Activated naive CD4-positive, alpha-beta T cell treated with anti-CD3 and anti-CD28 coated beads for 36 hours (primary cell): ENCODE measurements at regions not wholly inside any gene's neighbourhood (a gene's known extent, or its start where the extent isn't known, plus 50 kb on each side); places are given as distances from the start of the nearest gene placed in this dataset.
"Not testable (repeated sequence)": the region's sequence is repeated elsewhere in the genome, so short reads cannot be mapped to it uniquely, and the experiment has no call there.

Source experiments
- CTCF ChIA-PET: fragments of 350-600 bp; sonication (Branson Sonifier 250); formaldehyde crosslinking; loops from one replicate; lab custom pipeline; 2021; ENCODE audit warnings: antibody characterized with exemption; lab: Charles Lee
- DNase-seq: peaks from one replicate; pipeline ENCODE4 v3.0.0-alpha.2; 2020
- H3K27ac Mint-ChIP-seq: one replicate; pipeline ENCODE4 v1.8.0; 2021; ENCODE audit warnings: mild to moderate bottlenecking, mixed read lengths
- H3K27me3 Mint-ChIP-seq: one replicate; pipeline ENCODE4 v1.8.0; 2021; ENCODE audit warnings: low read depth, mixed read lengths
- H3K36me3 Mint-ChIP-seq: one replicate; pipeline ENCODE4 v1.8.0; 2021; ENCODE audit warnings: low read depth, mixed read lengths
- H3K4me1 Mint-ChIP-seq: one replicate; pipeline ENCODE4 v1.8.0; 2021; ENCODE audit warnings: low read depth, mixed read lengths
- H3K4me3 Mint-ChIP-seq: one replicate; pipeline ENCODE4 v1.8.0; 2021; ENCODE audit warnings: mild to moderate bottlenecking, moderate library complexity, mixed read lengths
- H3K9me3 Mint-ChIP-seq: one replicate; pipeline ENCODE4 v1.8.0; 2021; ENCODE audit warnings: mixed read lengths
- intact Hi-C: fragments of 100-400 bp; cut with micrococcal nuclease; formaldehyde crosslinking; loops from one replicate; pipeline ENCODE4 v1.15.1; 2023

- Mint-ChIP-seq H3K27ac (no peak overlapping the region), H3K36me3 (no peaks in the 10 kb centered on the region), H3K9me3 (no peaks in the 10 kb centered on the region), H3K4me3 (no peak overlapping the region), H3K27me3 (no peaks in the 10 kb centered on the region), H3K4me1 (no peaks in the 10 kb centered on the region)
- no peak for DNase-seq
- intact Hi-C loops: no loop called here
- CTCF ChIA-PET: no interaction called here
Measured at GRCh38 chr3:3447641-3448040, 268.1 kb upstream of the CRBN start.

GRCh38 chr3:3446251-3446650 is 266.8 kb upstream of the CRBN start:
- Mint-ChIP-seq H3K36me3 (no peaks in the 10 kb centered on the region), H3K9me3 (no peaks in the 10 kb centered on the region), H3K4me3 (no peak overlapping the region), H3K4me1 (no peaks in the 10 kb centered on the region), H3K27ac (no peak overlapping the region), H3K27me3 (no peaks in the 10 kb centered on the region)
- CTCF ChIA-PET: no interaction called here
- intact Hi-C loops: no loop called here
- DNase-seq: no peak

GRCh38 chr3:3443482-3443881 is 264.0 kb upstream of the CRBN start:
- no peaks in the 10 kb centered on the region for H3K27me3 Mint-ChIP-seq
- CTCF ChIA-PET: no interaction called here
- H3K4me1 Mint-ChIP-seq: no peaks in the 10 kb centered on the region
- H3K9me3 Mint-ChIP-seq: no peaks in the 10 kb centered on the region
- intact Hi-C loops: no loop called here
- H3K4me3 Mint-ChIP-seq: no peak overlapping the region
- no peak overlapping the region for H3K27ac Mint-ChIP-seq
- DNase-seq: no peak
- H3K36me3 Mint-ChIP-seq: no peaks in the 10 kb centered on the region

GRCh38 chr3:3433711-3434110 is 254.2 kb upstream of the CRBN start:
- no peak overlapping the region for H3K4me3 Mint-ChIP-seq
- peaks cover 2% of the 10 kb centered on the region for H3K27me3 Mint-ChIP-seq
- CTCF ChIA-PET: interaction anchor here (0.6 kb wide), 1 partner anchor 1069 kb away, joined by 3 read pairs; no protein-coding TSS in a partner anchor
- no peaks in the 10 kb centered on the region for H3K36me3 Mint-ChIP-seq
- no peaks in the 10 kb centered on the region for H3K9me3 Mint-ChIP-seq
- intact Hi-C loops: no loop called here
- DNase-seq: no peak
- no peaks in the 10 kb centered on the region for H3K4me1 Mint-ChIP-seq
- H3K27ac Mint-ChIP-seq: no peak overlapping the region

DNA sequence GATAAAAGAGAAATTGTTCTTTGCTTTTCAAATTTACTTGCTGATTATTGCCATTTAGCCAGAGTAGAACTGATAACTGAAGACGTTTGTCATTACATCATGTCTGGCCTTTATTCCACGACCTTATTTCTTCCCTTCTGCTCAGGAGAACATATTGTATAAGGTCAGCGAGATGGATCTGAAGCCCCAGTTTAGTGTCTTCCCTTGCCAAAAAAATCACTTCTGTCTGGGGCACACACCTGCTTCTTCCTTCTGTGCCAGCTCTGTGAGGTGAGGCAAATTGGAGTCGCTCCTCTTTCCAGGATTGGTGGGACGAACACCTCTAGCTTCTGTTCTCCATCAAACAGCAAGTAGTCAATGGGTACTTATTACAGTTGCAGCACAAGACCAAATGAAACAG is 250.3 kb upstream of the CRBN start:
- Mint-ChIP-seq H3K27me3 (no peaks in the 10 kb centered on the region), H3K9me3 (no peaks in the 10 kb centered on the region)
- CTCF ChIA-PET: no interaction called here

GRCh38 chr3:3407707-3408106 is 228.2 kb upstream of the CRBN start:
- intact Hi-C loops, CTCF ChIA-PET, H3K36me3 Mint-ChIP-seq, H3K9me3 Mint-ChIP-seq, H3K4me1 Mint-ChIP-seq, DNase-seq, H3K27ac Mint-ChIP-seq, H3K4me3 Mint-ChIP-seq: not testable (repeated sequence)
- peaks cover 12% of the 10 kb centered on the region for H3K27me3 Mint-ChIP-seq

More for the DNA sequence above, 250.3 kb upstream of the CRBN start:
- no peak for DNase-seq
- H3K4me1 Mint-ChIP-seq: no peaks in the 10 kb centered on the region
- H3K27ac Mint-ChIP-seq: no peak overlapping the region
- H3K4me3 Mint-ChIP-seq: no peak overlapping the region
- intact Hi-C loops: no loop called here
- no peaks in the 10 kb centered on the region for H3K36me3 Mint-ChIP-seq

- H3K4me1 Mint-ChIP-seq: no peaks in the 10 kb centered on the region
- H3K9me3 Mint-ChIP-seq: peaks cover 13% of the 10 kb centered on the region
- H3K36me3 Mint-ChIP-seq: peaks cover 4% of the 10 kb centered on the region
- no peak overlapping the region for H3K4me3 Mint-ChIP-seq
- CTCF ChIA-PET: no interaction called here
- H3K27me3 Mint-ChIP-seq: peaks cover 16% of the 10 kb centered on the region
- no peak overlapping the region for H3K27ac Mint-ChIP-seq
- intact Hi-C loops: no loop called here
- no peak for DNase-seq
Measured at GRCh38 chr3:3405131-3405530, 225.6 kb upstream of the CRBN start.

- intact Hi-C loops: no loop called here
- Mint-ChIP-seq H3K4me1 (no peaks in the 10 kb centered on the region), H3K27ac (no peak overlapping the region), H3K4me3 (no peak overlapping the region), H3K36me3 (peaks cover 5% of the 10 kb centered on the region), H3K27me3 (peaks cover 13% of the 10 kb centered on the region), H3K9me3 (peaks cover 14% of the 10 kb centered on the region)
- CTCF ChIA-PET: no interaction called here
- DNase-seq: no peak
Measured at GRCh38 chr3:3403700-3404099, 224.2 kb upstream of the CRBN start.

GRCh38 chr3:3392946-3393345 is 213.5 kb upstream of the CRBN start:
- no peak overlapping the region for H3K4me3 Mint-ChIP-seq
- H3K4me1 Mint-ChIP-seq: no peaks in the 10 kb centered on the region
- intact Hi-C loops: no loop called here
- H3K36me3 Mint-ChIP-seq: no peaks in the 10 kb centered on the region
- H3K27me3 Mint-ChIP-seq: no peaks in the 10 kb centered on the region
- CTCF ChIA-PET: interaction anchor here (0.6 kb wide), 1 partner anchor 36 kb away, joined by 8 read pairs; no protein-coding TSS in a partner anchor
- H3K27ac Mint-ChIP-seq: no peak overlapping the region
- DNase-seq: no peak
- H3K9me3 Mint-ChIP-seq: peaks cover 2% of the 10 kb centered on the region

- intact Hi-C loops: no loop called here
- H3K4me1 Mint-ChIP-seq: no peaks in the 10 kb centered on the region
- no peak for DNase-seq
- no peak overlapping the region for H3K27ac Mint-ChIP-seq
- H3K27me3 Mint-ChIP-seq: no peaks in the 10 kb centered on the region
- no peak overlapping the region for H3K4me3 Mint-ChIP-seq
- H3K9me3 Mint-ChIP-seq: no peaks in the 10 kb centered on the region
- CTCF ChIA-PET: no interaction called here
- H3K36me3 Mint-ChIP-seq: no peaks in the 10 kb centered on the region
Measured at GRCh38 chr3:3383461-3383860, 204.0 kb upstream of the CRBN start.

DNA sequence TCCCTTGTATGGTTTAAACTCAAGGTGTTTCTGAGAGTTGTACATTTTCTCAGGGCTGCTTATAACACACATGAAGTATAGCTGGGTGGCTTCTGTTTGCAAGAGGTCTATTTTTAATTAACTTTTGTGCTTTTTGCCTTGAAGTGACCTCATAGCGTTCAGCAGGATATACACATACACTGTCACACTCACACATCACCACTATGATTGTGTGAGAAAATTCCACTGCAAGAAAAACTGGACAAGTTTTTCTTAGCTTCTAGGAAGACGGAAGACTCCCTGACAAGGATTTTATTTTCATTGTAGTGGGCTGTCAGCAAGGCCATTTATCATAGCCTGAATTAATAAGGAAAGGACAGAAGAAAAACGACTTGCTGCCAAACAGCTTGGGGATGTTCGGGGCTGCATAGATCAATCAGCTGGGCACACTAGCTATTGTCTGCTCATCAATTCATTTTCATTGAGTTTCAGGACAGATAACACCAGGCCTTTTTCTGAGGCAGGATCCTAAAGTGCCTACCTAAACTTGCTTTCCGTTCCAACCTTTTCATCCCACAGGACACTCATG is 192.8 kb upstream of the CRBN start:
- Mint-ChIP-seq H3K36me3 (no peaks in the 10 kb centered on the region), H3K4me1 (no peaks in the 10 kb centered on the region), H3K27me3 (peaks cover 4% of the 10 kb centered on the region), H3K27ac (no peak overlapping the region), H3K4me3 (no peak overlapping the region), H3K9me3 (peaks cover 10% of the 10 kb centered on the region)
- CTCF ChIA-PET: no interaction called here
- intact Hi-C loops: no loop called here
- DNase-seq: no peak

- H3K36me3 Mint-ChIP-seq: no peaks in the 10 kb centered on the region
- DNase-seq: no peak
- CTCF ChIA-PET: no interaction called here
- H3K4me1 Mint-ChIP-seq: no peaks in the 10 kb centered on the region
- H3K9me3 Mint-ChIP-seq: no peaks in the 10 kb centered on the region
- peaks cover 2% of the 10 kb centered on the region for H3K27me3 Mint-ChIP-seq
- H3K4me3 Mint-ChIP-seq: no peak overlapping the region
- no peak overlapping the region for H3K27ac Mint-ChIP-seq
- intact Hi-C loops: no loop called here
Measured at GRCh38 chr3:3368306-3368705, 188.8 kb upstream of the CRBN start.

GRCh38 chr3:3366386-3366785 is 186.9 kb upstream of the CRBN start:
- CTCF ChIA-PET: no interaction called here
- H3K36me3 Mint-ChIP-seq: no peaks in the 10 kb centered on the region
- DNase-seq: no peak

More at GRCh38 chr3:3366386-3366785, 186.9 kb upstream of the CRBN start:
- Mint-ChIP-seq H3K27me3 (no peaks in the 10 kb centered on the region), H3K27ac (no peak overlapping the region), H3K4me3 (no peak overlapping the region), H3K9me3 (no peaks in the 10 kb centered on the region), H3K4me1 (no peaks in the 10 kb centered on the region)
- intact Hi-C loops: no loop called here
